ENCODE measurements at regions not wholly inside any gene's neighbourhood (a gene's known extent, or its start where the extent isn't known, plus 50 kb on each side); places are given as distances from the start of the nearest gene placed in this dataset.
A peak's percentile ranks its signal among the peaks of the same experiment; 100 is the strongest.
"Not testable (repeated sequence)": the region's sequence is repeated elsewhere in the genome, so short reads cannot be mapped to it uniquely, and the experiment has no call there.

GRCh38 chr13:111005808-111006505 is 91.1 kb upstream of the ANKRD10 start:
- DNase-seq (ENCODE audit: low spot score): peak; percentile 73

GRCh38 chr13:111005364-111005763 is 90.5 kb upstream of the ANKRD10 start:
- peak; percentile 97 for DNase-seq (ENCODE audit: low spot score)

- no peak for DNase-seq (ENCODE audit: low spot score)
Measured at GRCh38 chr13:111004444-111004843, 89.6 kb upstream of the ANKRD10 start.

GRCh38 chr13:111001636-111002035 is 86.8 kb upstream of the ANKRD10 start:
- DNase-seq (ENCODE audit: low spot score): no peak

GRCh38 chr13:110993788-110994187 is 78.9 kb upstream of the ANKRD10 start:
- DNase-seq (ENCODE audit: low spot score): no peak

- no peak for DNase-seq (ENCODE audit: low spot score)
Measured at GRCh38 chr13:110991991-110992508, 77.2 kb upstream of the ANKRD10 start.

GRCh38 chr13:110989331-110989730 is 74.5 kb upstream of the ANKRD10 start:
- DNase-seq (ENCODE audit: low spot score): no peak

GRCh38 chr13:110985541-110985940 is 70.7 kb upstream of the ANKRD10 start:
- no peak for DNase-seq (ENCODE audit: low spot score)

- no peak for DNase-seq (ENCODE audit: low spot score)
Measured at GRCh38 chr13:110984798-110985197, 69.9 kb upstream of the ANKRD10 start.

- DNase-seq (ENCODE audit: low spot score): no peak
Measured at GRCh38 chr13:110984381-110984780, 69.5 kb upstream of the ANKRD10 start.

GRCh38 chr13:110983241-110983640 is 68.4 kb upstream of the ANKRD10 start:
- DNase-seq (ENCODE audit: low spot score): no peak

GRCh38 chr13:110981379-110981778 is 66.5 kb upstream of the ANKRD10 start:
- DNase-seq (ENCODE audit: low spot score): no peak

GRCh38 chr13:110980921-110981320 is 66.1 kb upstream of the ANKRD10 start:
- no peak for DNase-seq (ENCODE audit: low spot score)

GRCh38 chr13:110979149-110979548 is 64.3 kb upstream of the ANKRD10 start:
- not testable (repeated sequence) for DNase-seq (ENCODE audit: low spot score)

- DNase-seq (ENCODE audit: low spot score): no peak
Measured at GRCh38 chr13:110978390-110978789, 63.5 kb upstream of the ANKRD10 start.

- no peak for DNase-seq (ENCODE audit: low spot score)
Measured at GRCh38 chr13:110976785-110977184, 61.9 kb upstream of the ANKRD10 start.

GRCh38 chr13:110973007-110973700 is 58.3 kb upstream of the ANKRD10 start:
- DNase-seq (ENCODE audit: low spot score): no peak

GRCh38 chr13:110971486-110971885 is 56.6 kb upstream of the ANKRD10 start:
- DNase-seq (ENCODE audit: low spot score): peak; percentile 58

GRCh38 chr13:110967156-110967855 is 52.4 kb upstream of the ANKRD10 start:
- DNase-seq (ENCODE audit: low spot score): peak; percentile 98

- no peak for DNase-seq (ENCODE audit: low spot score)
Measured at GRCh38 chr13:110965755-110966134, 50.9 kb upstream of the ANKRD10 start.

- DNase-seq (ENCODE audit: low spot score): peak; percentile 100
Measured at GRCh38 chr13:110965038-110965754, 50.3 kb upstream of the ANKRD10 start.
